ENCODE measurements at regions not wholly inside any gene's neighbourhood (a gene's known extent, or its start where the extent isn't known, plus 50 kb on each side); places are given as distances from the start of the nearest gene placed in this dataset.

GRCh38 chr2:225865468-225865867 is 466.0 kb downstream of the NYAP2 start:
- TF ChIP-seq MAX (IDR thresholded peaks at IDR 0.05) = no peak
- no peak for TF ChIP-seq GABPA (IDR thresholded peaks at IDR 0.05 in 1 of 2, conservative IDR thresholded peaks at IDR 0.05 in 1 of 2)

Measured in liver (tissue), 2 donors.